HG03064 (cell line): ENCODE measurements at regions not wholly inside any gene's neighbourhood (a gene's known extent, or its start where the extent isn't known, plus 50 kb on each side); places are given as distances from the start of the nearest gene placed in this dataset.
"Not testable (repeated sequence)": the region's sequence is repeated elsewhere in the genome, so short reads cannot be mapped to it uniquely, and the experiment has no call there.

Experiments
- ATAC-seq: cut with Tn5 transposase; IDR thresholded peaks from one replicate; pipeline ENCODE4 v1.9.1; 2021; ENCODE audit warnings: low read depth; ENCODE audit not compliant: unreplicated experiment

DNA sequence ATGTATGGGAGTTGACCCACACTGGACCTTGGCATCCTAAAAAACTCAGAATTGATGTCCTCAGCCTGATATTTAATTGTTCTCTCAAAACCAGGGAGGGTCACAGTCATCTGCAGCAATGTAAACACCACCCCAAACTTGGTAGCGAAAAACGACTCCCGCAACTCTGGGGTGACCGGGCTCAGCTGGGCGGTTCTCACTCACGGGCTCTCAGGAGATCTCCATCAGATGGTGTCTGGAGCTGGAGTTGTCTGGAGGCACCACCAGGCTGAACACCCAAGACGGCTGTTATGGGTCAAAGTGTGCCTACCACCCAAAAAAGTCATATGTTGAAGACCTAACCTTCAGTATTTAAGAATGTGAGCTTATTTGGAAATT lies 50.9 kb upstream of the NXT1 start:
- no peak for ATAC-seq

DNA sequence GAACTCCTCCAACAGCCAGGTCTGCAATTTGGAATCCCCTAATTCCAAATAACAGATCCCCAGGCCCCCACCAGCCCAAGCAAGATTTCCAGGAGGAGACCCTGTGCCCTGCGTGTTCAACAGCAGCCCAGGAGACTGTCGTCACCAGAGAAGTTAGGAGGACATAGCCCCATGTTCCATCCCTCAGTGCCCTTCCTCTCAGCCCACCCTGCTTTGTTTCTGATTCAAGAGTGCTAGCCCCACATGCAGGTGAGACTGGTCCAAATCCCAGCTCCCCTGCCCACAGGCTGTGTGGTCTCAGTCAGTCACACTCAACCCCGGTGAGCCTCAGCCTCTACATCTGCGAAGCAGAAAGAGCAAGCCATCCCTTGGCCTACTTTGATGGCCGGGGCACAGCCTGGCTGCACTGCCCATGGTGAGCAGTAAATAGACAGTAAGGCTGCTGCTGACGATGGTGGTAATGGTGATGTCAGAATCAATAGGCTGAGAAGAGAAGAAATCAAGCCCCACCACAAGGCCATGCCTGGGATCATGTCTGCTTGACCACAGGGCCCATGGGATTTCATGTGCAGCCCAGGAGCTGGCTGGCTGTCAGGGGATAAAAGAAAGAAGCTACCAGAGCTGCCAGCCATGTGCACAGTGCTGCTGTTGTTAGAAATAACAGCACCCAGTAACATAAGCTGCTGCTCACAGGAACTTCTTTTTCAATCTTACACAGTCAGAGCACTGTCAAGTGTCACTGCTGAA lies 51.5 kb upstream of the NXT1 start:
- no peak for ATAC-seq

DNA sequence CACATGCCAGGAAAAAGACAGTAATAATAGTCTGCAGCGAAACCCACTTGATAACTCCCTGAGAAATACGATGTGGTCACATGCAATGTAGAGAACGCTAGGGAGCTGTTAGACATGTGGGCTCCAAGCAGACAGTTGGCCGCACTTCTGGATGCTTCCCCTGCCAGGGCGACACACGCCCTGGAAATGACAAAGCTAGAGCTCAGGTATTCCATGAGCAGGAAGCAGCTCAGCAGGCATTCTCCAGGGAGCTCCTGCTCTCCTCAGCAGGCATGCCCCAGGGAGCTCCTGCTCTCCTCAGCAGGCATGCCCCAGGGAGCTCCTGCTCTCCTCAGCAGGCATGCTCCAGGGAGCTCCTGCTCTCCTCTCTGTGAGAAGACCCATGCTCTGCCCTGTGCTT lies 52.4 kb upstream of the NXT1 start:
- no peak for ATAC-seq

DNA sequence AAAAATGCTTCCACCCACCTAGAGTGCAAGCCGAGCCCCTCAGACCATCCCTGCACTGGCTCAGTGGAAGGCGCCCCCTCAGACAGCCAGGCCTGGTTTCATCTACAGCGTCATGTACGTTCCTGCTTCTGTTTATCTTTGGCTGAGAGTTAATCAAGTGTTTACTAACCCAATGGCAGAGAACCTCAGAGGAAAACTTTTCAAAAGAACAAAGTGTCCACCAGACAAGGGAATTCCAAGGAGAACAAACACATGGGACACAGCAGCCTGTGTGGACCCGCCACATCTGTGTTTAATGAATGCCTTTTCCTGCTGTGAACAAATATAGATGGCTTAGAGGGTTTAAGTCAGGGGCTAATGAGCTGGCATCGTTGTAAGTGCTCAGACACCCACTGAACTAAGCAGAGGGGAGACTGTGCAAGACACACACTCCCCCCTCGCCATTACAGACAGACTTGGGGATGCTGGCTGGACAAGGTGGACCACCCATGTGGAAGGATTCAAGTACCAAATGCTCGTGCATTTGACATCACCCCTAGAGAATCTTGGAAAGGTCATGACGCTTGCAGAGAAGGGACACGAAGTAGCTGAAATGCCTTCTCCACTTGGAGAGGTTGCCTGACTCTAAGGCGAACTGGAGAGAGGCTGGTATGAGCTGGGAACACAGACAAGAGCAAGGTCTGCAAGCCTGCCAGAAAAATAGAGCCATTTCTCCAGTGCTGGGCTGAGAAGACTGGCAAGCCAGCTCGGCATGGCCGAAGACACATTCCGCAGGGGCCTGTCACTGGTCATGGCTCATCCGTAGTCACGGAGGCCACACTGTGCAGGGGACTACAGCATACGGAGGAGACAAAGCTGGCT lies 53.5 kb upstream of the NXT1 start:
- ATAC-seq = no peak

DNA sequence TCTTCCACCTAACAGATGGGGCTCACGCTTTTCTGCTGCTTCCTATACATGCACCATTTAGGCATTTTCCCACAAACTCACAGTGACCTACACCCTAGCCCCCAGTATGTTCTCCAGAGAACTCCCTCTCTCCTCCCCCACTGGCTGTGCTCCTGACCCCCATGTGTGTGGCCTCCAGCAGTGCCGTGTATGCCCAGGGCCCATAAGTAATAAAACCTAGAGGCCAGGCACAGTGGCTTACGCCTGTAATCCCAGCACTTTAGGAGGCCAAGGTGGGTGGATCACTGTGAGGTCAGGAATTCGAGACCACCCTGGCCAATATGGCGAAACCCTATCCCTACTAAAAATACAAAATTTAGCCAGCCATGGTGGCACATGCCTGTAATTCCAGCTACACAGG lies 54.7 kb upstream of the NXT1 start:
- ATAC-seq = no peak

DNA sequence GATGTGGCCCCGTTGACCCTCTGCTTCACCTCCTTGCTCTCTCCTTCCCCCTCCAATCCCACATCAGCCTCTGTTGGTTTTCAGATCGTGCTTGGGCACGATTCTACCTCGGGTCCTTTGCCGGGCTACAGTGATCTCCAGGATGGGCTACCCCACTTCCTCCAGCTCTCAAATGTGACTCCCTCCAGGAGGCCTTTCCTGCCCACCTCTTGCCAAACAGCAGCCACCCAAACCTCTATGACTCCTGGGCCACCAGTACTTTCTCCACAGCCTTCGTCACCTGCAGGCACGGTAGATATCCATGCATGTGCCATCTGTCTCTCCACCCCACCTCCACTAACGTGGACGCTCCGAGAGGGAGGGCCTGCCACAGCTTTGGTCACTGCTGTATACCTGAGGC lies 55.9 kb upstream of the NXT1 start:
- ATAC-seq = no peak

DNA sequence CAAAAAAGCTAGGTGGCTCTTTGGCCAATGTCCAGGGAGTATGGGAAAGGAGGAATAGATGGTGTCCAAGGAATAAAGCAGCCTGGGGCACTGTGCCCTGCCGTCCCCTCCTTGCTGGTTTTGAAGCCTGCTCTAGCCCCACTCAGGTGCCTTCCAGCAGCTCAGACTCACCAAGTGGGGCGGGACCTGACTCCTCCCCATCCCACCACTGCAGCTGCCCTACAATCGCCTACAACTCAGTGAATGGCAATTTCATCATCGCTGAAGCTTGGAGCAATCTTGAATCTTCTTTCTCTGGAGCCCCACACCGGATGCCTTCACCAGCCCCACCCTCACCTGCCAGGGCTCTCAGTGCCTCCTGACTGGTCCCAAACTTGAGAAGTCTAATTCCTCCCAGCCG lies 56.4 kb upstream of the NXT1 start:
- ATAC-seq = no peak

DNA sequence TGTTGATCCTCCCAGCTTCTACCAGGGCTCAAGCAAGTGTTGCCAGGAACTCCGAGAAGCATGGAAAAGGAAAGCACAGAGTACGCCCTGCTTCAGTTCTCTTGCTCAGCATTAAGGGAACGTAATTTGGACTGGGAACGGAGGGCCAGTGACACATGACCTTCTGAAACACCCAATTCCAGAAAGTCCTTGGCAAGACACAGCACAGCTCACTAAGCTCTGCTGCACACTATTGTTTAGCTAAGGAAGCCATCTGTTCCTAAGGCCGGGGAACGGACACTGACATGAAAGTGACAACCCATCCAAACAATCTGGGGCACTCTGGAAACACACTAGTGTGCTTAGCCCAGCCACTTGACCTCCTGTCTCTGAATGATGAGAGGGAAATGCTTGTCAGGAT lies 56.9 kb upstream of the NXT1 start:
- ATAC-seq = no peak

DNA sequence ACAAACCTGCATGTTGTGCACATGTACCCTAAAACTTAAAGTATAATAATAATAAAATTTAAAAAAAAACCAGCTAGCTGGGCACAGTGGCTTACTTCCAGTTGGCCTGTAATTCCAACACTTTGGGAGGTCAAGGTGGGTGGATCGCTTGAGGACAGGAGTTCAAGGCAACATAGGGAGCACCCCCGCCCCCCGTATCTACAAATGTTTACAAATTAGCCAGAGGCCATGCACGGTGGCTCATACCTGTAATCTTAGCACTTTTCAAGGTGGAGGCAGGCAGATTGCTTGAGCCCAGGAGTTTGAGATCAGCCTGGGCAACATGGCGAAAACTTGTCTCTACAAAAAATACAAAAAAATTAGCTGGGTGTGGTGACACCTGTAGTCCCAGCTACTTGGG lies 58.3 kb upstream of the NXT1 start:
- ATAC-seq = not testable (repeated sequence)

DNA sequence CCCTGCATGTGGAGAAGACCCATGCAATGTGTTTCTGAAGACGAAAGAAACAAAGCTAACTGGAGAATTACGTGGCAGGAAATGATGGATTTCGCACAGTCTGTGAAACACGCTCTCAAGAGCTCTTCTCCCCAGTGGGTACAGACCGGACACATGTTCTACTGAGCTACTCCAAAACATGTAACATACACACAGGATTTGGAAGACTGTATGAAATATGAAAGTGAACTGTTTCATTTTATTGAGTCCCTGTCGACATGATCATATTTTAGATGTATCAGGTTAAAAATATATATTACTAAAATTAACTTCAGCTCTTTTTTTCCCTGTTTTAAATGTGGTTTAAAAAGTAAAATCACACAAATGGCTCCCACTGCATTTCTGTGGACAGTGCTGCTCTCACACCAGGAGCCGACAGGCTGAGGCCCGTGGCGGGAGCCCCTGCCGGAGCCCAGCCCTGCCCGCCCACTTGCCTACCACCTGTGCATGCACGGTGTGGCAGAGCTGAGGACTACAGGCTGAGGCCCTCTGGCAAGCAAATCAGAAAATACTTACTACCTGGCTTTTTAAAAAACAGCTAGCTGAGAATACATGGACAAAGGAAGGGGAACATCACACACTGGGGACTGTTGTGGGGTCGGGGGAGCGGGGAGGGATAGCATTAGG lies 58.9 kb upstream of the NXT1 start:
- ATAC-seq = no peak

DNA sequence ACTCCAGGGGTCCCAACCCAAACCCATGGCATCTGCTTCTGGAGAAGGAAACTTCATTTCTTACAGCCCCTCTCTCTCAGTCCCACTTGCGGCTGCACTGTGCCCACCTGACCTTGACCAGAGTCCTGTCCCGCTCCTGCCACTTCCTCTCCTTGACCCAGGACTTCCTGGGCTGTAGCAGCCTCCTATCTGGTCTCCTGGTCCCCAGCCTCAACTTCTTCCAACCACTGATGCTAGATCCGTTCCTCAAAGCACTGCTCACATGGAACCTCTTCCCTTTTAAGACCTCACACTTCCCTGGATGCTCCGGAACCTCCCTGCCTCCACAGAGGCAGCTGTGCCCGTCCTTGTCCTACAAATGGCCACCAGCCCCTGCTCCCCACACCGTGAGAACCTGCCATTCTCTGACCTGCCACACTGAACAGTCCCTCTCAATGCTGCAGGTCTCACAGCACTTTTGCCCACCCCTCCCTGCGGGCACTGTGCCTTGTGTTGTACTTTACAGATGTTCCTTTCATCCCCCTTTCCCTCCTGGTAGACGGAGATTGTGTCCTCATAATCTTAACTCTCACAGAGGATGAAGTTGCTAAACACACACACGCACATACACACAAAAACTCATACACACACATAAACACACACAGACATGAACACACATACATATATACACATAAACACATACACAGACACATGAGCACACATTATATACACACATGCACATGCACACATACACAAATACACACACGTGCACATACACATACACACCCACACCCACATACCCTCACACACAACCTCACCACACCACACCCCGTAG lies 59.6 kb upstream of the NXT1 start:
- ATAC-seq = no peak

DNA sequence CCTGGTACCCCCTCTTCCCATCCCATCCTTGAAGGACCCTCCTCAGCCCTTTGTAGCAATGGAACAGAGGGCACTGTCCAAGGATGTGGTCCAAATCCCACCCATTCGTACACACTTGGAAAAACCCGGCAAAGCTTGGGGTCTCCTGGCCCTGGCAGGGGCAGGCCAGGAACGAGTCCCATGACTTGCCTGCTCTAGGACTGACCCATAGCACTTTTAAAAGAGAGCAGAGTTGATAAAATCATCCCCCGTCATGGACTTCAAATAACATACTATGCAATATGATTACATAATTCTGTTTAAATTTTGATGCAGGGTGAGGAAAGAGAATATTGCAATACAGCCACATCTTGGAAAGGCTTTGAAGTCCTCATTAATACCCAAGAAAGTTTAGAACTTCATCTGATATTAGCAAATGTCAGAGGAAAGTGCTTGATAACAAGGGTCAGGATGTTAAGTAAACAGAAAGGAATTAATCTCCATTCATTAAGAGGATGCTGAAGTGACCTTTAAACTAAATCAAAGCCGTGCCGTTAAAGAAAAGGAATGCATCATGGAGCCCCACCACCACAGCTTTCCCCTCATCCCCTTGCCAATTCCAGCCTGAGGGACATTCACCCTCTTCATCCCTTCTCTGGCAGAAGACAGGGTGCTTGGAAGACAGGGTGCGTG lies 60.7 kb upstream of the NXT1 start:
- no peak for ATAC-seq

DNA sequence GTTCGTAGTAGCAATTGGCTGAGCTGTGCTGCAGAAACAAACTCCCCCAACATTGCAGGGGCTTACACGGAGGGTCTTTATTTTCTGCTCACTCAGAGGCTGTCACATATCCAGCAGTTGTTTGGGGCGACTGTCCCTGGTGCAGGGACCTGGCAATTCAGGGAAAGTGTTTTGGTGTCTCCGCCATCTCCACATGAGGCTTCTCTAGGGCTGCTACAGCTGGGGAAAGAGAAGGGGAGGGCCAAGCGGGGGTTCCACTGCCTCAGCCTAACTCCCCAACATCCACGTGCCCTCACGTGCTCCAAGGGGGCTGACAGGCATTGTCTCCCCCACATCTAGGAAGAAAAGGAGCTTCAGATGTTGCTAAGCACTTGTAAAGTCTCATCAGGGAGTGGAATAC lies 61.3 kb upstream of the NXT1 start:
- ATAC-seq = no peak

DNA sequence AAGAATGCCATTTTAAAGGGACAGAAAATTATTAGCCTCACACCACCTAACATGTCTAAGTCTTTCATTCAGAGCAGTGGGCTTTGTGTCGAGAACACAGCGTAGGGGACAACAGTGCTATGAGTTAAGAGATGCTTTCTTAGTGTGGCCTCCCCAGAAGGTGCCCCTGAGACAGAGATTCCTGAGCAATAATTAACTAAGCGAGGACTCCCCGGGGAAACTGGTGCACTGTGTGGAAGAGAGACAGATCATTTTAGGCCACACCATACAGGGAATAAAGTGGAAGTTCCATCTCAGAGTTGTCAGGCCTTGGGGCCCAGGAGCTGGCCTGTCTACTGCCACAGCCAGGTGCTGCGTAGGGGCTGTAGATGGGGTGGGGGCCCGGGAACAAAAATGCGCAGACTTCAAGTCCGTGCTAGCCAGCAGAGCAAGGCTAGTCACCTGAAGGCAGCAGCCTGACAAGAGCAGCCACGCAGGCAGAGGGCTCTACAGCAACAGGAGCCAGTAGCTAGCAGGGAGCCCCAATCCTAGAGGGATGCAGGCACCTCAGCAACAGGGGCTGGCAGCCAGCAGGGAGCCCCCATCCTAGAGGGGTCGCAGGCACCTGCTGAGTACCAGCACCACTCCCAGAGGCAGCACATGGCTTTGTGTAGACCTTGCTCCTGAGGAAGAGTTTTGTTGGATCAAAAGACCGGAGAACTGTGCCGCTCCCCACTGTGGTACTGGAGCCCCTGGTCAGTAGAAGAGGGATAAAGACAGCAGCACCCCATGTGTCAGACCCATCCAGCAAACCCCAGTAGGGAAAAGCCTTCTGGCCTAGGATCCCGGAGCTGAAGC lies 63.0 kb upstream of the NXT1 start:
- ATAC-seq = no peak

DNA sequence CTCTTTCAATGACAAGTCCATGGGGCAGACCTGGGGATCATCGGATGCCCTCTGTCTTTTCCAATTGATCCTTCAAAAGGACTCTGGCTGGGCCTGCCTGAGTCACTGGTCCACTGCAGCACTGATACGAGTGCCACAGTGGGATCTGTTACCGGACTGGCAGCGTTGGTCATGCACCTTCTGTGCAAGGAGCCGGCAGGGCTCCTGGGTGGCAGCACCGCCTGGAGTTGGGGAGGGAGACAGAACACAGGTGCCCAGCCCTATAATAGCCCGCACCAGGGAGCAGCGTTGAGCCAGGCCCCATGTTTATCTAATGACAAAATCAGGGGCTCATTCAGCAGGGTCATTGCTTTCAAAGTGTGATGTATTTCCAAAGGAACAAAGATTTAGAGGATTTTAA lies 64.2 kb upstream of the NXT1 start:
- no peak for ATAC-seq

DNA sequence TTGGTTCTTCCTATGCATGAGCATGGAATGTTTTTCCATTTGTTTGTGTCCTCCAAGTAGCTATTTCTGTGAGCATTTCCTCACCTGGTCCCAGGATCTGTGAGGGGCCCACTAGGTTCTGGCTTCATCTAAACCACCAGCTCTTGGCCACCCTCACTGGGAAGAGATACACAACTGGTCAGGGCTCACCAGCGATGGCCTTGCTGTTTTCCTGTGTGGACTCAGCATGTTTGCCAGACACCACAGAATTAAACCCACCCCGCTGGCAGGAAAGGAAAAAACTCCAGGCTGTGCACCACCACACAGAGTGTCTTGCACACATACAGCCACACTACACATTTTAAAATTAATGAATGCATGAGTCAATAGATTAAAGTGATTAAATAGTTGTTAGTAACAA lies 65.1 kb upstream of the NXT1 start:
- ATAC-seq = no peak

DNA sequence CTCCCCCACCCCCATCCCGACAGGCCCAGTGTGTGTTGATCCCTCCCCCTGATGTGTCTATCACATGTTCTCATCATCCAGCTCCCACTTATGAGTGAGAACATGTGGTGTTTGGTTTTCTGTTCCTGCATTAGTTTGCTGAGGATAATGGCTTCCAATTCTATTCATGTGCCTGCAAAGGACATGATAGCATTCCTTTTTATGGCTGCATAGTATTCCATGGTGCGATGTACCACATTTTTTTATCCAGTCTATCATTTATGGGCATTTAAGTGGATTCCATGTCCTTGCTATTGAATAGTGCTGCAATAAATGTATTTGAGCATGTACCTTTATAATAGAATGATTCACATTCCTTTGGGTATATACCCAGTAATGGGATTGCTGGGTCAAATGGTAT lies 66.6 kb upstream of the NXT1 start:
- no peak for ATAC-seq

DNA sequence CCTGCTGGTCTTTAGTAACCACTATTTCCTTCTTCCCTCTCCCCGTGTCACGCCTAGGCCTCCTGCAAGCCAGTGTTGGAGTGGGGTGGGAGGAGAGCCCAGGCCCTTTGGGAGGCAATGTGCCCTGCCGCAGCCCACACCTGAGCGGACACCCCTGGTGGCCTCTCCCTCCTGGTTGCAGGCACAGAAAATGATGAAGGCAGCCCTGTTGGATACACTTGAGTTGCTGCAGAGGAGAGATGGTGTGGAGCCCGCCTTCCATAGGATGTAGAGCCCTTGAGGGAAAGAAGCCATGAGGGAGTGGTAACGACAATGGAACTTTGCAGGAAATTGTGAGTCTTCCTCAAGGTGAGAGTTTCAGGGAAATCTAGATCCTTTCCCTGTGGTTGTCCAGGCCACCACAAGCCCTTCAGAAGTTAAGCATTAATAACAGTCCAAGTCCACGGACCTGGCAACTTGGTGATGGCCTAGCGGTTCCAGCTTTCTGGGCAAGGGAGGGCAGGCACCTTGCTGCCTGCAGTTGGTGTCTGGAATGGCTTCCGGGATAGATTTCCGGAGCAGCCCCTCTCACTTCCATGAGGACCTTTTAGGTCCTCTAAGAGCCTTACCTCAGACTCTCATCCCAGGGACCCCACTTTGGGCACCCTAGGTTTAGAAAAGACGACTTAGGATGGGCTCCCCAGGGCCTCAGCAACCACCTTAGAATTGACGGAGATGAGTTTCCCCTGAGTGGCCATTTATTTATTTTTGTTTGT lies 67.3 kb upstream of the NXT1 start:
- no peak for ATAC-seq

DNA sequence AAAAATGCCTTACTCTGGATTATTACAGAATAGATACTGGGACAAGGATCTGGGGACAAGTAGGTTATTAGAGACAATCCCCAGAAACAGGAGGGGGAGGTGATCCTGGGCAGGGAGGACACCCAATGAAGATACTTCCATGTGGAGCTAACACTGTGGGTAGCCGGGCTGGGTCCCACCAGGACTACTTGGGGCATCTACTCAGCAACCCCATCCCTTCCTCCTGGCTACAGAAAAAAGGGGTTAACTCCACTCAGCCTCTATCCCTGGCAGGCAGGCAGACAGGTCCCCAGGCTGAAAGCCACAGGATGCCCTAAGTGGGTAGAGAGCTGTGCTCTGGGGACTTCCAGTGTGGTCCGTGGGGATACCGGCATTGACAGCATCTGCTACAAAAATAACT lies 68.0 kb upstream of the NXT1 start:
- ATAC-seq = no peak
